ENCODE measurements at regions not wholly inside any gene's neighbourhood (a gene's known extent, or its start where the extent isn't known, plus 50 kb on each side); places are given as distances from the start of the nearest gene placed in this dataset.

- no peaks in the 10 kb centered on the region for H3K36me3 ChIP-seq
- 82 to 87% methylated on average over 24 of the region's 24 CpGs for WGBS, 2 donors
- H3K4me1 ChIP-seq: no peaks in the 10 kb centered on the region
- no peaks in the 10 kb centered on the region for H3K9me3 ChIP-seq
- no peak overlapping the region for H3K4me3 ChIP-seq
- no peak for DNase-seq (ENCODE audit: low spot score in 2 of 2)
- H3K27me3 ChIP-seq: peaks cover 0 to 10% of the 10 kb centered on the region in 2 donors
- no peak for TF ChIP-seq CTCF (IDR thresholded peaks at IDR 0.05)
- no peak for TF ChIP-seq EP300 (IDR thresholded peaks at IDR 0.05)
- no peak for TF ChIP-seq POLR2A (IDR thresholded peaks at IDR 0.05)
- H3K27ac ChIP-seq: no peak overlapping the region
These were observed 122.6 kb upstream of the FOXF1 start for GRCh38 chr16:86387468-86388440.

- H3K4me3 ChIP-seq: no peak overlapping the region
- 65 to 70% methylated on average over 5 of the region's 5 CpGs for WGBS, 2 donors
- no peaks in the 10 kb centered on the region for H3K4me1 ChIP-seq
These were observed 121.4 kb upstream of the FOXF1 start for GRCh38 chr16:86388976-86389375.

GRCh38 chr16:86389566-86390328 is 120.6 kb upstream of the FOXF1 start:
- WGBS, 2 donors: 67 to 71% methylated on average over 17 of the region's 17 CpGs
- H3K9me3 ChIP-seq: no peaks in the 10 kb centered on the region
- H3K4me3 ChIP-seq: no peak overlapping the region
- no peaks in the 10 kb centered on the region for H3K36me3 ChIP-seq
- DNase-seq (ENCODE audit: low spot score in 2 of 2): no peak
- H3K27ac ChIP-seq: no peak overlapping the region
- H3K4me1 ChIP-seq: no peaks in the 10 kb centered on the region
- peaks cover 0 to 10% of the 10 kb centered on the region in 2 donors for H3K27me3 ChIP-seq
- no peak for TF ChIP-seq EP300 (IDR thresholded peaks at IDR 0.05)

More at GRCh38 chr16:86388976-86389375, 121.4 kb upstream of the FOXF1 start:
- Histone ChIP-seq H3K9me3 (no peaks in the 10 kb centered on the region), H3K27ac (no peak overlapping the region), H3K27me3 (peaks cover 0 to 10% of the 10 kb centered on the region in 2 donors), H3K36me3 (no peaks in the 10 kb centered on the region)
- TF ChIP-seq POLR2A (IDR thresholded peaks at IDR 0.05): no peak
- TF ChIP-seq CTCF (IDR thresholded peaks at IDR 0.05): no peak
- no peak for TF ChIP-seq EP300 (IDR thresholded peaks at IDR 0.05)
- DNase-seq (ENCODE audit: low spot score in 2 of 2): no peak

GRCh38 chr16:86390335-86390734 is 120.0 kb upstream of the FOXF1 start:
- Histone ChIP-seq H3K27ac (no peak overlapping the region), H3K27me3 (peaks cover 0 to 10% of the 10 kb centered on the region in 2 donors), H3K36me3 (no peaks in the 10 kb centered on the region), H3K4me3 (no peak overlapping the region), H3K9me3 (no peaks in the 10 kb centered on the region), H3K4me1 (no peaks in the 10 kb centered on the region)
- DNase-seq (ENCODE audit: low spot score in 2 of 2): no peak
- 88 to 93% methylated on average over 1 of the region's 1 CpG for WGBS, 2 donors
- TF ChIP-seq EP300 (IDR thresholded peaks at IDR 0.05) (no peak), CTCF (IDR thresholded peaks at IDR 0.05) (no peak), POLR2A (IDR thresholded peaks at IDR 0.05) (no peak)

GRCh38 chr16:86391486-86391885 is 118.8 kb upstream of the FOXF1 start:
- peaks cover 0 to 10% of the 10 kb centered on the region in 2 donors for H3K27me3 ChIP-seq
- no peak for DNase-seq (ENCODE audit: low spot score in 2 of 2)
- no peaks in the 10 kb centered on the region for H3K36me3 ChIP-seq
- no peak overlapping the region for H3K27ac ChIP-seq
- TF ChIP-seq CTCF (IDR thresholded peaks at IDR 0.05) (no peak), POLR2A (IDR thresholded peaks at IDR 0.05) (no peak), EP300 (IDR thresholded peaks at IDR 0.05) (no peak)
- 79 to 80% methylated on average over 6 of the region's 6 CpGs for WGBS, 2 donors
- H3K4me1 ChIP-seq: no peaks in the 10 kb centered on the region
- no peaks in the 10 kb centered on the region for H3K9me3 ChIP-seq
- no peak overlapping the region for H3K4me3 ChIP-seq

Data from tibial nerve (tissue), 4 donors.